Ishikawa (cell line): ENCODE measurements at regions not wholly inside any gene's neighbourhood (a gene's known extent, or its start where the extent isn't known, plus 50 kb on each side); places are given as distances from the start of the nearest gene placed in this dataset.

Source experiments
- EGR1 ChIP-seq: IDR thresholded peaks from 2 replicates; pipeline ENCODE4 v1.6.1; 2012
- RAD21 ChIP-seq: IDR thresholded peaks from 2 replicates; pipeline ENCODE4 v1.6.1; 2012; ENCODE audit warnings: low read depth
- TCF12 ChIP-seq: IDR thresholded peaks from 2 replicates; pipeline ENCODE4 v1.6.1; 2012; ENCODE audit warnings: low read depth

DNA sequence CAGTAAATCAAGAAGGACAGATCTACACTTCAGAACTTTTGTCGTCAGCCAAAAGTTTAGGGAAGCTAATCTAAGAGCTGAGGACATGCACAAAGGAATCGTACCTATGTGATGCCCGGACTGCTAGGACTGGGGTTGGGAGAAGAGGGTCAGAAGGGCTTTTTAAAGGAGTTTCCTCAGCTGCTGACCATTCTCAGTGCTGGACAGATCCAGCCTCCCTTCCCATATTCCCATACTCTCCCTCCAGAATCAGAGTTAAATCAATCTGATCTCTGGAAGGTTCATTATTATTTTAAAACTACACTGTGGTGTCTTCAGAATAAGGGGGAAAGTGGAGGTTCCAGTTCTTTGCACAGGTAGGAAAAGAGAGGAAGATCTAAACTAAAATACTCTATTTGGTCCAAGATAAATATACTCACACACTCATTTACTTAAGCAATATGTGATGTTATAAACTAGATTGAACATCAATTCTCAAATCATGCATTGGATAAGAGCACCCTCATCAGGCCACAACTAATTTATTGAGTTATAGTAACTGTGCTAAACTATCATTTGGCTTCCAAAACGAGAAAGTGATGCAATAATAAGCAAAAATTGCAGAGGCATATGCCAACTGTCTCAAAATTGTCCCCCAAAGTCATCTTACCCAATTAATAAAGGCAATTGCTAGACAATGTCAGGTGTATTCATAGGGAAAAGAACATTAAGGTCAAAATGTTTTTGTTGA, 124.7 kb downstream of the HNRNPD start:
- TF ChIP-seq RAD21 (no peak), EGR1 (no peak), TCF12 (no peak)
